CD4-positive, alpha-beta memory T cell (primary cell): ENCODE measurements at regions not wholly inside any gene's neighbourhood (a gene's known extent, or its start where the extent isn't known, plus 50 kb on each side); places are given as distances from the start of the nearest gene placed in this dataset.
A peak's percentile ranks its signal among the peaks of the same experiment; 100 is the strongest.

ENCODE experiments used
- CTCF ChIA-PET: fragments of 350-600 bp; sonication (Branson Sonifier 250); formaldehyde crosslinking; loops from one replicate; lab custom pipeline; 2021; ENCODE audit warnings: inconsistent platforms; ENCODE audit not compliant: partially characterized antibody; lab: Charles Lee
- POLR2A ChIA-PET: fragments of 350-600 bp; sonication (Branson Sonifier 250); formaldehyde crosslinking; loops from one replicate; lab custom pipeline; 2021; ENCODE audit not compliant: partially characterized antibody; lab: Charles Lee
- DNase-seq, 5 donors: peaks; one replicate each; pipeline versions ENCODE4 v3.0.0 to v3.0.0-alpha.2; 2020 to 2022; ENCODE audit warnings: mixed read lengths in 1 of 5
- H3K27ac ChIP-seq: one replicate; pipeline ENCODE4 v1.7.0; 2013; ENCODE audit warnings: low read depth, low read length
- H3K27me3 ChIP-seq: 2 replicates; pipeline ENCODE4 v1.7.0; 2013; ENCODE audit warnings: mild to moderate bottlenecking, low read length, moderate library complexity; ENCODE audit not compliant: insufficient read depth
- H3K36me3 ChIP-seq: 2 replicates; pipeline ENCODE4 v1.7.0; 2013; ENCODE audit warnings: mild to moderate bottlenecking, low read length, moderate library complexity; ENCODE audit not compliant: insufficient read depth
- H3K4me1 ChIP-seq: 2 replicates; pipeline ENCODE4 v1.7.0; 2013; ENCODE audit warnings: mild to moderate bottlenecking, low read length, moderate library complexity; ENCODE audit not compliant: insufficient read depth
- H3K4me3 ChIP-seq, 2 donors: one replicate each; pipeline ENCODE4 v1.7.0; 2013; ENCODE audit warnings: low read length in 2 of 2, mild to moderate bottlenecking in 1 of 2
- H3K9me3 ChIP-seq, 2 donors: one replicate each; pipeline ENCODE4 v1.7.0; 2013; ENCODE audit warnings: low read length in 2 of 2, control low read depth in 1 of 2; ENCODE audit not compliant: control insufficient read depth in 1 of 2
- H3K27ac Mint-ChIP-seq, 7 donors: one replicate each; pipeline ENCODE4 v1.8.0; 2020 to 2021; ENCODE audit warnings: mixed read lengths in 7 of 7, mild to moderate bottlenecking in 6 of 7, inconsistent platforms in 3 of 7, moderate library complexity in 3 of 7
- H3K27me3 Mint-ChIP-seq, 2 donors: one replicate each; pipeline ENCODE4 v1.8.0; 2020 to 2021; ENCODE audit warnings: mixed read lengths in 2 of 2
- H3K36me3 Mint-ChIP-seq, 2 donors: one replicate each; pipeline ENCODE4 v1.8.0; 2020 to 2021; ENCODE audit warnings: mixed read lengths in 2 of 2, inconsistent platforms in 1 of 2, mild to moderate bottlenecking in 1 of 2
- H3K4me1 Mint-ChIP-seq, 4 donors: one replicate each; pipeline ENCODE4 v1.8.0; 2020 to 2021; ENCODE audit warnings: mixed read lengths in 4 of 4, mild to moderate bottlenecking in 1 of 4
- H3K4me3 Mint-ChIP-seq, 8 donors: one replicate each; pipeline ENCODE4 v1.8.0; 2020 to 2021; ENCODE audit warnings: mixed read lengths in 8 of 8, mild to moderate bottlenecking in 7 of 8, moderate library complexity in 6 of 8, inconsistent platforms in 3 of 8
- H3K9me3 Mint-ChIP-seq, 8 donors: one replicate each; pipeline ENCODE4 v1.8.0; 2020 to 2021; ENCODE audit warnings: mixed read lengths in 8 of 8, mild to moderate bottlenecking in 5 of 8, inconsistent platforms in 3 of 8, moderate library complexity in 1 of 8
- intact Hi-C: fragments of 100-400 bp; cut with micrococcal nuclease; formaldehyde crosslinking; loops from one replicate; pipeline ENCODE4 v1.15.1; 2023

DNA sequence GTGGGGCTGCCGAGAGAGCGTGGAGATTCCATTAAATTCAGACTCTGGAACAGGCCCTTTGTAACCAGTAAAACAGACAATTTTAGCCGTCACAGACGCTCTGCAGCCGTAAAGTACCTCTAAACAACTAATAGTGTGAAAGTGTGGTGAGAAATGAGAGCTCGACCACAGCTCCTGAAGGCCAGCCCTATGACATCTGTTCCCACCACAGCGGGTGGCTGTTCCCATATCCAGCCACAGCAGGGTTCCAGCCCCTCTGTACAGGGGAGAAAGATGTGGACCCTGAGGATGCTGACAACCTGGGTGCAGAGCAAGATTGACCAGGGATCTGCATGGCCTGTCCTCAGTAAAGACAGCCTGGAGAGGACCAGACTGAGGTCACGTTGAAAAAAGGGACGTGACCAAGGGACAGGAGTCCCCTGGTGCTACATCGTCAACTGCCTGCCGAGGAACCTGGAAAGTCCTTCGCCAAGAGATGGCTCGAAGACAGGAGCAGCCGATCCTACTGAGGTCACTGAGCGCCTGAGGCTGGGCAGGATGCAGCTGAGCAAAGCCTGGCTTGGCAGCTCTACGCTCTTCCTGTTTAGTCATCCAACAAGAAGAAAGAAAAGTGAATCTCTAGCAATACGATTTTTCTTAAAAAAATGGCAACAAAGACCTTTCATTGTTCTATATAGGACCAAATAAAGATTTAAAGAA, 831.7 kb downstream of the RNF144A start:
- peak overlapping the region in 5 of 7 donors; percentile 7 to 68 (median 36) for H3K27ac Mint-ChIP-seq
- peaks cover 9 to 25% (median 17%) of the 10 kb centered on the region in 4 donors for H3K4me1 Mint-ChIP-seq
- H3K9me3 Mint-ChIP-seq: peaks cover 0 to 16% (median 10%) of the 10 kb centered on the region in 8 donors
- ChIA-PET CTCF (interaction anchor here (1.0 kb wide), 1 partner anchor 322 kb away, joined by 3 read pairs; no protein-coding TSS in a partner anchor), POLR2A (interaction anchor here (1.7 kb wide), 1 partner anchor 23 kb away, joined by 5 read pairs; no protein-coding TSS in a partner anchor)
- Histone ChIP-seq H3K27me3 (no peaks in the 10 kb centered on the region), H3K4me3 (no peak overlapping the region), H3K9me3 (no peaks in the 10 kb centered on the region), H3K36me3 (no peaks in the 10 kb centered on the region), H3K4me1 (peaks cover 10% of the 10 kb centered on the region), H3K27ac (no peak overlapping the region)
- intact Hi-C loops: no loop called here
- no peaks in the 10 kb centered on the region for H3K27me3 Mint-ChIP-seq
- peaks cover 0 to 4% of the 10 kb centered on the region in 2 donors for H3K36me3 Mint-ChIP-seq
- peak in 1 of 5 donors; percentile 45 for DNase-seq
- peak overlapping the region in 5 of 8 donors; percentile 4 to 41 (median 24) for H3K4me3 Mint-ChIP-seq

DNA sequence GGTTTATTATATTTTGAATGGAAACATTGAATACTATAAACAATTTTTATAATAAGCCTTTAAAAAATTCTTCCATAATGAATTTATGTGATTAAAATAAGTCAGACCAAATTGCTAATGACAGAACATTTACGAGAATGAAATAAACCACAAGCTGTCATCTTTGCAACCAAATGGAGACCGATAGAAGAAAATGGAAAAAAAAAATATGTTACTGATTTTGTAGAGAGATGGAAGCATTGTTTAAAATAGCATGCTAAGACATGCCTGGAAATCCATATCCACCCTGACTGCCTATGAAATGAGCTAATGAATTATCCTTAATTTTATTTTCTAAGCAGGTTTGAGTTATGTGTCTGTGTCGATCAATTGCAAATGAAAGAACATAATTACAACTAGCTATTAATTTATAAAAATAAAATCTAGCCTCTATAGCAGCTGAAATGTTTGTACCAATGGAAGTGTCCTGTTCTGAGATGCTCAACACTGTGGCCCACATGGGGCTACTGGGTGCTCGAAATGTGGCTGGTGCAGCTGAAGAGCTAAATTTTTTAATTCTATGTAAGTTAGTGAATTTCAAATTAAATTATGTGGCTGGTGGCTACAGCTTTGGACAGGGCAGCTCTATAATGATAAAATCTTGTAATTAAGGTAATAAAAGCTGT, 832.8 kb downstream of the RNF144A start:
- ChIA-PET CTCF (interaction anchor here (1.1 kb wide), 1 partner anchor 9 kb away, joined by 3 read pairs; no protein-coding TSS in a partner anchor), POLR2A (interaction anchor here (1.7 kb wide), 1 partner anchor 24 kb away, joined by 5 read pairs; no protein-coding TSS in a partner anchor)
- H3K27ac Mint-ChIP-seq: no peak overlapping the region

DNA sequence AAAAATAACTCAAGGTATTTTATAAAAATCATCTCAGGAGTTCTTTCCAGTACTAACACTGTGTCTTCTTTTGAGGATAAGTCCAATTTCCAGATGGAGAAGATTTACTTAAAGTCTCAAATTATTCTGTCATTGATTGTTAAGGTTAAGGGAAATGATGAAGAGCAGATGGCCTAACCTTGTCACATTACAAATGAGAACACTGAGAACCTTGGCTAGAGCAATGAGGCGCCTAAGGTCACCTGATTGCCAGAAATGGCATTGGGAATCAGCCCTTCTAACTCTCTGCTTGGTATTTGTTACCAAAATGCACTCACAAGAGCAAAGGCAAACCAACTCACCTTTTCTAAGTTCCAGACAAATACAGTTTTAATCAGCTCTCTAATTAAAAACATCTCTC, 835.1 kb downstream of the RNF144A start:
- ChIA-PET CTCF (interaction anchor here (1.8 kb wide), 1 partner anchor 8 kb away, joined by 4 read pairs; no protein-coding TSS in a partner anchor), POLR2A (no interaction called here)
- intact Hi-C loops: no loop called here
- no peak overlapping the region for H3K4me3 Mint-ChIP-seq
- no peak overlapping the region for H3K27ac Mint-ChIP-seq
- no peaks in the 10 kb centered on the region for H3K4me1 ChIP-seq
- H3K27me3 ChIP-seq: no peaks in the 10 kb centered on the region
- peaks cover 0 to 2% (median under 1%) of the 10 kb centered on the region in 4 donors for H3K4me1 Mint-ChIP-seq
- H3K36me3 ChIP-seq: no peaks in the 10 kb centered on the region
- no peak for DNase-seq
- peaks cover 3 to 4% of the 10 kb centered on the region in 2 donors for H3K36me3 Mint-ChIP-seq
- H3K9me3 Mint-ChIP-seq: peaks cover 0 to 32% (median 17%) of the 10 kb centered on the region in 8 donors
- H3K27ac ChIP-seq: no peak overlapping the region
- no peaks in the 10 kb centered on the region for H3K9me3 ChIP-seq
- H3K4me3 ChIP-seq: no peak overlapping the region
- H3K27me3 Mint-ChIP-seq: no peaks in the 10 kb centered on the region

More for the DNA sequence above, 832.8 kb downstream of the RNF144A start:
- H3K4me1 Mint-ChIP-seq: peaks cover 4 to 15% (median 7%) of the 10 kb centered on the region in 4 donors
- Histone ChIP-seq H3K9me3 (no peaks in the 10 kb centered on the region), H3K27me3 (no peaks in the 10 kb centered on the region), H3K27ac (no peak overlapping the region), H3K4me1 (peaks cover 10% of the 10 kb centered on the region), H3K4me3 (no peak overlapping the region), H3K36me3 (no peaks in the 10 kb centered on the region)
- no peaks in the 10 kb centered on the region for H3K27me3 Mint-ChIP-seq
- H3K4me3 Mint-ChIP-seq: no peak overlapping the region
- intact Hi-C loops: no loop called here
- DNase-seq: no peak
- peaks cover 3 to 4% of the 10 kb centered on the region in 2 donors for H3K36me3 Mint-ChIP-seq
- peaks cover 0 to 24% (median 17%) of the 10 kb centered on the region in 8 donors for H3K9me3 Mint-ChIP-seq

DNA sequence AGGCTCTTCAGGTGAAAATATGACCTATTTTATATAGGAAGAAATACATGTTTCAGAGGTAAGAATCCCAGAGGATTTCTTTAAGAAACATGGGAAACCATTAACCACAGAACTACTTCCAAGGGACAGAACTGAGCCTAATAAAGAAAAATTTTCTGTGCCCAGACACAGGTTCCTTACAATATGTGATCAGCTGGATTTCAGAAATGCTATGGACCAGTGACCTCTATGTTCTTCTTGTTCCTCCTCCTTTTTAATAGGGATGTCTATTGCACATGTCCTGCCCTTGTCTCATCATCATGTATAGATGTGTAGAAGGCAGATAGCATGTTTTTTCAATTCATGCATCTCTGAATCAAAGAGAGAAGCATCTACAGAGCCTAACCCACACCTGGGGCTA, 836.6 kb downstream of the RNF144A start:
- H3K4me1 ChIP-seq: no peaks in the 10 kb centered on the region
- peaks cover 3 to 4% of the 10 kb centered on the region in 2 donors for H3K36me3 Mint-ChIP-seq
- H3K4me3 ChIP-seq: no peak overlapping the region
- no peak for DNase-seq
- no peaks in the 10 kb centered on the region for H3K27me3 Mint-ChIP-seq
- H3K4me3 Mint-ChIP-seq: no peak overlapping the region
- H3K27me3 ChIP-seq: no peaks in the 10 kb centered on the region
- H3K4me1 Mint-ChIP-seq: peaks cover 0 to 2% (median 0%) of the 10 kb centered on the region in 4 donors
- H3K27ac Mint-ChIP-seq: no peak overlapping the region
- H3K36me3 ChIP-seq: no peaks in the 10 kb centered on the region
- intact Hi-C loops: no loop called here
- ChIA-PET POLR2A (no interaction called here), CTCF (no interaction called here)
- no peaks in the 10 kb centered on the region for H3K9me3 ChIP-seq
- H3K27ac ChIP-seq: no peak overlapping the region
- peaks cover 0 to 36% (median 17%) of the 10 kb centered on the region in 8 donors for H3K9me3 Mint-ChIP-seq

DNA sequence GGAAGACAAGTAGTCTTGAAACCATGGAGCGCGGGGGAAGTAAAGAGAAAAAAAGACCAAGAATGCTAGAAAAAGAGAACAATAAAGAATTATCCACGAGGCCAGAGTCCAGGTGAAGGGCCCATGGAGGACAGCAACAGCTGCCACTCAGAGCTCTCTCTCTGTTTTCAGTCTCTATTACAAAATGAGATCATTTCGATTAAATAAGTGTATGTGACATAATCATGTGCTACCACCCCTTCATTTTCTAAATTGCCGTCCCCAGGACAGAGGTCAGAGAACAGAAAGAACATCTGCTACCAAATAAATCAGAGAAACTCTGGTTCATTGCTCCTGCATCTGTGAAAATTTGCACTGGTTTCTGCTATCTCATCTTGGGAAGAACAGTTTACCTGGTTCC, 838.7 kb downstream of the RNF144A start:
- no peaks in the 10 kb centered on the region for H3K36me3 ChIP-seq
- Mint-ChIP-seq H3K36me3 (peaks cover 3 to 4% of the 10 kb centered on the region in 2 donors), H3K9me3 (peaks cover 0 to 36% (median 17%) of the 10 kb centered on the region in 8 donors), H3K4me1 (no peaks in the 10 kb centered on the region), H3K27ac (no peak overlapping the region), H3K27me3 (no peaks in the 10 kb centered on the region), H3K4me3 (no peak overlapping the region)
- no peak for DNase-seq
- H3K27ac ChIP-seq: no peak overlapping the region
- no peaks in the 10 kb centered on the region for H3K4me1 ChIP-seq
- no peaks in the 10 kb centered on the region for H3K27me3 ChIP-seq
- ChIA-PET POLR2A (no interaction called here), CTCF (no interaction called here)
- H3K9me3 ChIP-seq: no peaks in the 10 kb centered on the region
- no peak overlapping the region for H3K4me3 ChIP-seq
- intact Hi-C loops: no loop called here

- intact Hi-C loops: no loop called here
- no peaks in the 10 kb centered on the region for H3K36me3 ChIP-seq
- H3K36me3 Mint-ChIP-seq: peaks cover 4 to 5% of the 10 kb centered on the region in 2 donors
- no peak overlapping the region for H3K27ac Mint-ChIP-seq
- no peak overlapping the region for H3K4me3 Mint-ChIP-seq
- H3K4me1 Mint-ChIP-seq: no peaks in the 10 kb centered on the region
- no peak for DNase-seq
- H3K9me3 Mint-ChIP-seq: peaks cover 0 to 40% (median 19%) of the 10 kb centered on the region in 8 donors
- H3K9me3 ChIP-seq: no peaks in the 10 kb centered on the region
- no peaks in the 10 kb centered on the region for H3K27me3 ChIP-seq
- ChIA-PET CTCF (interaction anchor here (1.1 kb wide), 1 partner anchor 18 kb away, joined by 3 read pairs; no protein-coding TSS in a partner anchor), POLR2A (no interaction called here)
- H3K4me1 ChIP-seq: no peaks in the 10 kb centered on the region
- H3K4me3 ChIP-seq: no peak overlapping the region
- H3K27me3 Mint-ChIP-seq: no peaks in the 10 kb centered on the region
- H3K27ac ChIP-seq: no peak overlapping the region
Measured at GRCh38 chr2:7758073-7758759, 841.0 kb downstream of the RNF144A start.
